ENCODE measurements at regions not wholly inside any gene's neighbourhood (a gene's known extent, or its start where the extent isn't known, plus 50 kb on each side); places are given as distances from the start of the nearest gene placed in this dataset.

DNA sequence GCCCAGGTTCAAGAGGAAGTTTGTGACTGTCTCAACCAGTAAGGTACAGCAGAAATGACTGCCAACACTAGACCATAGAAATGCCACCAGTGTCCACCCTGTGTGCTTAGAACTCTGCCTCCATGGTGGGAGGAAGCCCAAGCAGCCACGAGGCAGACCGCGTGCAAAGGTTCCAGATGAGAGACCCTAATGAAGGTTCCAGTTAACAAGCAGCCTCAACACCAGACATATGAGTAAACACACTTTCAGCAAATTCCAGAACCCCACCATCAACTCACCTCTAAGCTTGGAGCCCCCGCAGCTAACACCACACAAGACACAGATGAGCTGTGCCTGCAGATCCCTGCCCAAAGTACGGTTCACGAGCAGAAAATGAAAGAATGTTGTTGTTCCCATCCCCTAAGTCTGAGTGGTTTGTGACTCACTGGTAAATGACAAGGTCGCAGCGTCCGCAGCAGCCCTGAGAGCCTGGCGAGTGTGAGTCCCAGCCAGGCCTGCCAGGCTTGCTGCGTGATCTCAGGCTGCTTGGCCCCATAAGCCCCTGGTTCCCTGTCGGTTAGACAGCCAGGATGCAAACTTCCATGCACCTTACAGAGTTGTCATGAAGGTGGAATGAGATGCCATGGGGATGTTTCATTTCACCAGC lies 193.7 kb downstream of the C16orf95 start:
- TF ChIP-seq FOXP2 (optimal IDR thresholded peaks at IDR 0.05; ENCODE audit: borderline replicate concordance, extremely low read depth, extremely low read length, insufficient read depth), result no peak
- TF ChIP-seq, protein P1, sequence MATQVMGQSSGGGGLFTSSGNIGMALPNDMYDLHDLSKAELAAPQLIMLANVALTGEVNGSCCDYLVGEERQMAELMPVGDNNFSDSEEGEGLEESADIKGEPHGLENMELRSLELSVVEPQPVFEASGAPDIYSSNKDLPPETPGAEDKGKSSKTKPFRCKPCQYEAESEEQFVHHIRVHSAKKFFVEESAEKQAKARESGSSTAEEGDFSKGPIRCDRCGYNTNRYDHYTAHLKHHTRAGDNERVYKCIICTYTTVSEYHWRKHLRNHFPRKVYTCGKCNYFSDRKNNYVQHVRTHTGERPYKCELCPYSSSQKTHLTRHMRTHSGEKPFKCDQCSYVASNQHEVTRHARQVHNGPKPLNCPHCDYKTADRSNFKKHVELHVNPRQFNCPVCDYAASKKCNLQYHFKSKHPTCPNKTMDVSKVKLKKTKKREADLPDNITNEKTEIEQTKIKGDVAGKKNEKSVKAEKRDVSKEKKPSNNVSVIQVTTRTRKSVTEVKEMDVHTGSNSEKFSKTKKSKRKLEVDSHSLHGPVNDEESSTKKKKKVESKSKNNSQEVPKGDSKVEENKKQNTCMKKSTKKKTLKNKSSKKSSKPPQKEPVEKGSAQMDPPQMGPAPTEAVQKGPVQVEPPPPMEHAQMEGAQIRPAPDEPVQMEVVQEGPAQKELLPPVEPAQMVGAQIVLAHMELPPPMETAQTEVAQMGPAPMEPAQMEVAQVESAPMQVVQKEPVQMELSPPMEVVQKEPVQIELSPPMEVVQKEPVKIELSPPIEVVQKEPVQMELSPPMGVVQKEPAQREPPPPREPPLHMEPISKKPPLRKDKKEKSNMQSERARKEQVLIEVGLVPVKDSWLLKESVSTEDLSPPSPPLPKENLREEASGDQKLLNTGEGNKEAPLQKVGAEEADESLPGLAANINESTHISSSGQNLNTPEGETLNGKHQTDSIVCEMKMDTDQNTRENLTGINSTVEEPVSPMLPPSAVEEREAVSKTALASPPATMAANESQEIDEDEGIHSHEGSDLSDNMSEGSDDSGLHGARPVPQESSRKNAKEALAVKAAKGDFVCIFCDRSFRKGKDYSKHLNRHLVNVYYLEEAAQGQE (IDR thresholded peaks at IDR 0.05; ENCODE audit: insufficient read depth in 1 of 2, low read depth in 2 of 2, low read length in 2 of 2), result no peak
- no peak for TF ChIP-seq POLR2AphosphoS5 (IDR thresholded peaks at IDR 0.05; ENCODE audit: low read depth, low read length)
- no peak for TF ChIP-seq SIN3A (IDR thresholded peaks at IDR 0.05; ENCODE audit: borderline replicate concordance, insufficient read depth, low read length)
